K562 (cell line): ENCODE measurements at regions not wholly inside any gene's neighbourhood (a gene's known extent, or its start where the extent isn't known, plus 50 kb on each side); places are given as distances from the start of the nearest gene placed in this dataset.

Experiments
- CCNT2 ChIP-seq: IDR thresholded peaks from 2 replicates; pipeline ENCODE4 v1.6.1; 2011; ENCODE audit warnings: borderline replicate concordance, low read depth, mild to moderate bottlenecking, moderate library complexity, mixed read lengths, low read length; ENCODE audit not compliant: insufficient read length; ENCODE audit errors: extremely low read depth
- GATAD2B ChIP-seq: fragments of 450-650 bp; IDR thresholded peaks from 2 replicates; pipeline ENCODE4 v1.6.1; 2017; ENCODE audit warnings: mild to moderate bottlenecking, borderline replicate concordance
- JUND ChIP-seq, 2 experiments: IDR thresholded peaks; 2 replicates in 1 of 2; 3 replicates in 1 of 2; pipeline ENCODE4 v1.6.1; 2011; ENCODE audit warnings: borderline replicate concordance in 2 of 2, low read depth in 2 of 2, low read length in 2 of 2, improper control_type of control experiment in 1 of 2, missing biosample characterization in 1 of 2, missing genetic modification characterization in 1 of 2, missing genetic modification reagents in 1 of 2
- NR2F6 ChIP-seq: fragments of 450-650 bp; formaldehyde crosslinking; IDR thresholded peaks from 2 replicates; pipeline ENCODE4 v1.4.0; 2020; ENCODE audit warnings: mild to moderate bottlenecking
- RBM25 ChIP-seq: fragments of 200-400 bp; formaldehyde crosslinking; IDR thresholded peaks from 2 replicates; pipeline ENCODE4 v1.6.1; 2018; ENCODE audit warnings: low read length, low read depth, moderate library complexity; ENCODE audit not compliant: severe bottlenecking
- SRF ChIP-seq, 2 experiments: fragments of 250-450, 450-650 bp in 1 of 2; sonication (Bioruptor Pico) in 1 of 2; sonication (generic) in 1 of 2; formaldehyde crosslinking; IDR thresholded peaks; 2 replicates each; pipeline versions ENCODE4 v1.5.0 to v1.5.1; 2020 to 2022; ENCODE audit warnings: mild to moderate bottlenecking in 1 of 2, missing genetic modification reagents in 1 of 2
- TGIF2 ChIP-seq: sonication (generic); formaldehyde crosslinking; IDR thresholded peaks from 2 replicates; pipeline ENCODE4 v1.8.1; 2022; ENCODE audit warnings: mild to moderate bottlenecking, missing genetic modification reagents, moderate library complexity
- ZNF263 ChIP-seq: sonication (generic); formaldehyde crosslinking; IDR thresholded peaks from 2 replicates; pipeline ENCODE4 v1.8.0; 2022; ENCODE audit warnings: mild to moderate bottlenecking, missing genetic modification reagents, borderline replicate concordance
- ZNF444 ChIP-seq: fragments of 250-450 bp; sonication (Bioruptor Pico); IDR thresholded peaks from 2 replicates; pipeline ENCODE4 v1.4.0; 2020; ENCODE audit warnings: mild to moderate bottlenecking, moderate library complexity
- ZNF512 ChIP-seq: IDR thresholded peaks from 2 replicates; pipeline ENCODE4 v1.6.1; 2016; ENCODE audit warnings: missing genetic modification characterization, missing compliant biosample characterization
- ZNF584 ChIP-seq: fragments of 200-800 bp; sonication (Bioruptor generic); IDR thresholded peaks from 2 replicates; pipeline ENCODE4 v1.6.1; 2016; ENCODE audit warnings: low read depth, mild to moderate bottlenecking, missing genetic modification characterization, missing compliant biosample characterization
- TF ChIP-seq, protein P1 (sequence below): fragments of 250-450 bp; sonication (Bioruptor Pico); IDR thresholded peaks from 2 replicates; pipeline ENCODE4 v1.5.0; 2021; ENCODE audit warnings: mild to moderate bottlenecking, moderate library complexity
- TF ChIP-seq, protein P2 (sequence below): IDR thresholded peaks from 3 replicates; pipeline ENCODE4 v1.6.1; 2011; ENCODE audit warnings: borderline replicate concordance, mild to moderate bottlenecking, moderate library complexity; ENCODE audit not compliant: insufficient read length; ENCODE audit errors: extremely low read depth

DNA sequence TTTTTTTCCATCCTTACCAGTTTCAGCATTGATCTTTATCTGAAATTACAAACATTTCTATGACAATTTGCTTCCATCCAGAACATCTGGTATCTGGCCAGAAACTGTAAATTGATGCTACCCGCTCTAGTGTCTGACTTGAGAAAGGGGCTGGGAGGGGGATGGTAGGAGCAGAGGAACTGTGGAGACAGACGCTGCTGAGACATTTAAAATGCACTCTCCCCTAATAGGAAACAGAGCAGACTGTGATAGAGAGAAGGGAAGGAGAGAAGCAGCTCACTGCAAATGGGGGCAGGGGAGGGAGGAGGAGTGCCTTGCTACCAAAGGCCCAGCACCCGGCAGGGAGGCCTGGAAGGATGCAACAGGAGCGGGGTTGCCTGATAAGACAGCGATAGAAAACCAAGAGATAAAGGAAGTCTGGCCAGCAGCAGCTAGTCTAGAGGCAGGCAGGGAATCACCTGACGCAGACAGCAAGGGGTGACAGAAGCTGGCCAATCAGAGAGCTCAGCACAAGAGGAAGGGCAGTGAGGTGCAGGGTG lies 195.5 kb upstream of the NFIA start (continued):
- TF ChIP-seq, protein P1, sequence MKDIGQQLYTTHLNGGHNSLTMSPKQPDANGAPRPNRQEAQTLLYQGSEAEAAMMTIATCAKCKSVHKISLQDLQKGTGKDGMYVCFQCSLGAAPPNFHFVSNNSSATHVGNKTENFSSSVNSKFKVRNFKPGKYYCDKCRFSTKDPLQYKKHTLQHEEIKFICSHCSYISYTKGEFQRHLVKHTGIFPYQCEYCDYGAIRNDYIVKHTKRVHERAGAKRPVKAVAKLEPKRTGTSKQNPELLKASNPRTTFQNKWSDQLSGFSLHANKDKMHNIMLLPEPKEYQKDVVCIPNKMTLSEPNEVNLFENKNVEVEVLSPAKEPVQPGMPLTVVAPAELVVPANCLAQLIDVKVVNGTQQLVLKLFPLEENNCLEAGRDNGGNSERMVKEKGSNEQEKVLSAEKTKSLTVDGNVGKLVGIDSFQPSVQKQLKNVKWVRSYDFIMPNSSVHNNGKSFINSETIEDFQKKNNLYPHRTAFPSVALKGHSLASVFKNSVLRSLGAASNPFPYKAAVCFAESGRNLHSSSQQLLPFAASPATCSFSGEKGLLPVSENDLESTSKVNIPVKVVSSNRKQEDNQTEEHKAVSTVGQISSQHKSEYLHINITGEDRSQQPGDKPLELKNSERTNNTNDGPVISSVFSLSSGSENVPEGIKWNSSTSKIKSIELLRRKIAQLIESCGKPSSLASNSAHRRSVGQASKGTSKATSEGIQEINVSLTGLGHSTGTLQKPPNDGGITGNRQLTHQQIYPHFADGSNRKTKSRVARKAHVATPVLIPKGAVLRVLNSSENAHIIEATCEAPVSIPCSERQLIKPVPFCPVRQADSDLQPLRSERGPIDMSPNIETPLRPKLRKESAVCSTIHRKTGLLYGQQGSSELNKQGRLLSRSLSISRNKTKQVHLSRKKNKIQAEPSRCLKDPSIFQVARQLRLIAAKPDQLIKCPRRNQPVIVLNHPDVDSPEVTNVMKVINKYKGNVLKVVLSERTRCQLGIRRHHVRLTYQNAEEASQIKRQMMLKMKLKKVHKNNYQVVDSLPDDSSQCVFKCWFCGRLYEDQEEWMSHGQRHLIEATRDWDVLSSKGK (CRISPR knock-in tag): no peak
- no peak for TF ChIP-seq ZNF263 (CRISPR knock-in tag)
- no peak for TF ChIP-seq GATAD2B
- no peak for TF ChIP-seq TGIF2 (CRISPR knock-in tag)
- no peak for TF ChIP-seq RBM25
- TF ChIP-seq NR2F6 (CRISPR knock-in tag): no peak
- TF ChIP-seq, protein P2, sequence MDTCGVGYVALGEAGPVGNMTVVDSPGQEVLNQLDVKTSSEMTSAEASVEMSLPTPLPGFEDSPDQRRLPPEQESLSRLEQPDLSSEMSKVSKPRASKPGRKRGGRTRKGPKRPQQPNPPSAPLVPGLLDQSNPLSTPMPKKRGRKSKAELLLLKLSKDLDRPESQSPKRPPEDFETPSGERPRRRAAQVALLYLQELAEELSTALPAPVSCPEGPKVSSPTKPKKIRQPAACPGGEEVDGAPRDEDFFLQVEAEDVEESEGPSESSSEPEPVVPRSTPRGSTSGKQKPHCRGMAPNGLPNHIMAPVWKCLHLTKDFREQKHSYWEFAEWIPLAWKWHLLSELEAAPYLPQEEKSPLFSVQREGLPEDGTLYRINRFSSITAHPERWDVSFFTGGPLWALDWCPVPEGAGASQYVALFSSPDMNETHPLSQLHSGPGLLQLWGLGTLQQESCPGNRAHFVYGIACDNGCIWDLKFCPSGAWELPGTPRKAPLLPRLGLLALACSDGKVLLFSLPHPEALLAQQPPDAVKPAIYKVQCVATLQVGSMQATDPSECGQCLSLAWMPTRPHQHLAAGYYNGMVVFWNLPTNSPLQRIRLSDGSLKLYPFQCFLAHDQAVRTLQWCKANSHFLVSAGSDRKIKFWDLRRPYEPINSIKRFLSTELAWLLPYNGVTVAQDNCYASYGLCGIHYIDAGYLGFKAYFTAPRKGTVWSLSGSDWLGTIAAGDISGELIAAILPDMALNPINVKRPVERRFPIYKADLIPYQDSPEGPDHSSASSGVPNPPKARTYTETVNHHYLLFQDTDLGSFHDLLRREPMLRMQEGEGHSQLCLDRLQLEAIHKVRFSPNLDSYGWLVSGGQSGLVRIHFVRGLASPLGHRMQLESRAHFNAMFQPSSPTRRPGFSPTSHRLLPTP: no peak
- no peak for TF ChIP-seq JUND (IDR thresholded peaks at IDR 0.05; ENCODE audit: borderline replicate concordance, low read depth, low read length)
- TF ChIP-seq JUND (tag; IDR thresholded peaks at IDR 0.05; ENCODE audit: borderline replicate concordance, low read depth, low read length): no peak; the same call in 2 of the 3 replicates
- TF ChIP-seq SRF (CRISPR knock-in tag; IDR thresholded peaks at IDR 0.05): 0 out of 4 replicates have a peak, but pooled peaks of 1 of the 2 experiments have one; percentile 16
- TF ChIP-seq ZNF444: no peak
- TF ChIP-seq CCNT2: peak; percentile 18
- no peak for TF ChIP-seq ZNF512 (tag)
- no peak for TF ChIP-seq ZNF584 (CRISPR knock-in tag)
